Heart right ventricle (tissue), 16 donors: ENCODE measurements at regions not wholly inside any gene's neighbourhood (a gene's known extent, or its start where the extent isn't known, plus 50 kb on each side); places are given as distances from the start of the nearest gene placed in this dataset.

ENCODE experiments used
- ATAC-seq, 8 donors: fragments of 200-7000 bp; cut with Tn5 transposase; one replicate each; pipeline ENCODE4 v1.9.1; 2020; ENCODE audit warnings: mild to moderate bottlenecking in 8 of 8, moderate library complexity in 8 of 8, moderate number of reproducible peaks in 1 of 8
- DNase-seq, 2 donors: peaks; one replicate each; pipeline ENCODE4 v3.0.0-alpha.2; 2020
- H3K27ac ChIP-seq, 10 donors: fragments of 200-600 bp; sonication (generic) in 2 of 10; one replicate each; pipeline versions ENCODE4 v1.5.0 to v1.8.0; 2020 to 2022; ENCODE audit warnings: mild to moderate bottlenecking in 3 of 10
- H3K27me3 ChIP-seq, 7 donors: fragments of 200-600 bp; one replicate each; pipeline ENCODE4 v1.8.0; 2021 to 2022; ENCODE audit warnings: mild to moderate bottlenecking in 2 of 7
- H3K36me3 ChIP-seq, 9 donors: fragments of 200-600 bp; sonication (generic) in 1 of 9; one replicate each; pipeline versions ENCODE4 v1.5.0 to v1.8.0; 2020 to 2022; ENCODE audit warnings: mild to moderate bottlenecking in 2 of 9
- H3K4me1 ChIP-seq, 9 donors: fragments of 200-600 bp; sonication (generic) in 1 of 9; one replicate each; pipeline versions ENCODE4 v1.5.0 to v1.8.0; 2020 to 2022; ENCODE audit warnings: mild to moderate bottlenecking in 4 of 9
- H3K4me3 ChIP-seq, 10 donors: fragments of 200-600 bp; sonication (generic) in 2 of 10; one replicate each; pipeline versions ENCODE4 v1.5.0 to v1.8.0; 2020 to 2022; ENCODE audit warnings: mild to moderate bottlenecking in 7 of 10, moderate library complexity in 2 of 10
- H3K9me3 ChIP-seq, 11 donors: fragments of 200-600 bp in 10 of 11; sonication (generic) in 2 of 11; one replicate each; pipeline versions ENCODE4 v1.5.0 to v1.8.0; 2013 to 2022; ENCODE audit warnings: mild to moderate bottlenecking in 2 of 11, control low read depth in 1 of 11, moderate library complexity in 1 of 11
- CTCF ChIP-seq, 9 donors: fragments of 200-600 bp; sonication (generic) in 2 of 9; IDR thresholded peaks; one replicate each; pipeline versions ENCODE4 v1.5.0 to v1.8.0; 2021 to 2022; ENCODE audit warnings: antibody characterized with exemption in 9 of 9, mild to moderate bottlenecking in 5 of 9, moderate library complexity in 1 of 9
- WGBS, 2 donors: extraction: QIAGEN DNeasy Blood & Tissue Kit; methylation state at CpG; one replicate each; pipeline ENCODE4 v1.1.7; 2013; ENCODE audit warnings: inconsistent platforms in 1 of 2; 5-methylcytosine and 5-hydroxymethylcytosine counted together
- intact Hi-C, 10 donors: fragments of 100-400 bp; cut with DNase I; formaldehyde crosslinking; loops; one replicate each; pipeline versions ENCODE4 v1.11.1 to v1.14.2; 2022
- donor health status: Arrhythmogenic right ventricular cardiomyopathy.
- donor health status: ischemic (EF 13 %, LVEDD 7.1; RV severe dilation, severe dysfunction).
- donor health status: healthy with polysubstance abuse.
- donor health status: DM: no; HTN: yes; CAD: no.
- donor health status: DM: no; HTN: no; CAD: no.
- donor health status: ischemic (EF 25% LVEDD 6.9; RV normal size, moderate dysfunction).
- donor health status: ischemic (EF 25% LVEDD 5.7; RV mildly dilated, moderate dysfunction).
- donor health status: healthy.
- donor health status: DM: yes; HTN: yes; CAD: no.
- donor health status: Ischemic cardiomyopathy.
- donor health status: ischemic (EF 35%, LVEDD 5.7; RV mildly dilated, moderate dysfunction).
- donor health status: nonischemic (EF 11% LVEDD 7.7; RV severe dilation, severe dysfunction).
- donor health status: DM: yes; HTN: yes; CAD: no.
- donor health status: PGD.
- donor health status: ischemic (EF 29% LVEDD 5.4; RV normal size, mild dysfunction).
- donor health status: nonischemic (EF 23%, LVEDD 6.1; RV moderate dilation, normal function).

GRCh38 chr9:38166501-38166900 lies 97.5 kb upstream of the SHB start:
- ATAC-seq: no peak

GRCh38 chr9:38164659-38165221 lies 95.7 kb upstream of the SHB start:
- no peaks in the 10 kb centered on the region for H3K27me3 ChIP-seq
- ATAC-seq (no peak), DNase-seq (no peak)
- H3K4me3 ChIP-seq: no peak overlapping the region
- H3K9me3 ChIP-seq: peaks cover 0 to 7% (median 0%) of the 10 kb centered on the region in 11 donors
- no peak for TF ChIP-seq CTCF (IDR thresholded peaks at IDR 0.05)
- intact Hi-C loops: loop anchor here in 3 of 10 donors (5.0 to 10.0 kb wide), 3 partner anchors 77 to 247 kb away; no protein-coding TSS in a partner anchor
- no peaks in the 10 kb centered on the region for H3K4me1 ChIP-seq
- no peak overlapping the region for H3K27ac ChIP-seq
- no peaks in the 10 kb centered on the region for H3K36me3 ChIP-seq
- 80 to 84% methylated on average over 9 of the region's 9 CpGs for WGBS, 2 donors

More at GRCh38 chr9:38166501-38166900, 97.5 kb upstream of the SHB start:
- 93 to 94% methylated on average over 5 of the region's 5 CpGs for WGBS, 2 donors
- no peaks in the 10 kb centered on the region for H3K4me1 ChIP-seq
- no peaks in the 10 kb centered on the region for H3K27me3 ChIP-seq
- no peak for DNase-seq
- no peaks in the 10 kb centered on the region for H3K36me3 ChIP-seq
- intact Hi-C loops: loop anchor here in 1 of 10 donors (10.0 kb wide), 1 partner anchor 98 kb away; no protein-coding TSS in a partner anchor
- no peak overlapping the region for H3K4me3 ChIP-seq
- H3K9me3 ChIP-seq: peaks cover 0 to 24% (median 12%) of the 10 kb centered on the region in 11 donors
- TF ChIP-seq CTCF (IDR thresholded peaks at IDR 0.05): no peak
- H3K27ac ChIP-seq: no peak overlapping the region

- 82 to 87% methylated on average over 3 of the region's 3 CpGs for WGBS, 2 donors
Observed at GRCh38 chr9:38163518-38163917, 94.5 kb upstream of the SHB start.

More at GRCh38 chr9:38163518-38163917, 94.5 kb upstream of the SHB start:
- intact Hi-C loops: loop anchor here in 4 of 10 donors (2.0 to 10.0 kb wide), 4 partner anchors 76 to 251 kb away; no protein-coding TSS in a partner anchor
- no peak for TF ChIP-seq CTCF (IDR thresholded peaks at IDR 0.05)
- no peaks in the 10 kb centered on the region for H3K36me3 ChIP-seq
- no peak overlapping the region for H3K4me3 ChIP-seq
- DNase-seq: no peak
- H3K4me1 ChIP-seq: no peaks in the 10 kb centered on the region
- H3K9me3 ChIP-seq: no peaks in the 10 kb centered on the region
- H3K27me3 ChIP-seq: no peaks in the 10 kb centered on the region
- H3K27ac ChIP-seq: no peak overlapping the region
- ATAC-seq: no peak
